Liver (tissue), 3 donors: ENCODE measurements at regions not wholly inside any gene's neighbourhood (a gene's known extent, or its start where the extent isn't known, plus 50 kb on each side); places are given as distances from the start of the nearest gene placed in this dataset.
"Not testable (repeated sequence)": the region's sequence is repeated elsewhere in the genome, so short reads cannot be mapped to it uniquely, and the experiment has no call there.

Experiments used
- CTCF ChIP-seq: fragments of 150-350 bp; IDR thresholded peaks from 2 replicates; pipeline ENCODE4 v1.5.1; 2017; ENCODE audit warnings: improper control_type of control experiment, low read depth, low read length; ENCODE audit not compliant: missing input control
- GABPA ChIP-seq, 2 donors: IDR thresholded peaks in 1 of 2; conservative IDR thresholded peaks in 1 of 2; 2 replicates each; pipeline ENCODE4 v1.6.1; 2016; ENCODE audit warnings: antibody characterized with exemption in 2 of 2, mild to moderate bottlenecking in 1 of 2, moderate library complexity in 1 of 2
- donor health status: healthy.
- donor health status: healthy.

DNA sequence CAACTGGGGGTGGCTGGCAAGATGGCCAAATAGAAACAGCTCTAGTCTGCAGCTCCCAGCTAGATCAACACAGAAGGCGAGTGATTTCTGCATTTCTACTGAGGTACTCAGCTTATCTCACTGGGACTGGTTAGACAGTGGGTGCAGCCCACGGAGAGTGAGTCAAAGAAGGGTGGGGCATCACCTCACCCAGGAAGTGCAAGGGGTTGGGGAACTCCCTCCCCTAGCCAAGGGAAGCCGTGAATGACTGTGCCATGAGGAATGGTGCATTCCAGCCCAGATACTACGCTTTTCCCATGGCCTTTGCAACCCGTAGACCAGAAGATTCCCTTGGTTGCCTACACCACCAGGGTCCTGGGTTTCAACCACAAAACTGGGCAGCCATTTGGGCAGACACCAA lies 452.6 kb downstream of the NR4A2 start:
- TF ChIP-seq GABPA (IDR thresholded peaks at IDR 0.05 in 1 of 2, conservative IDR thresholded peaks at IDR 0.05 in 1 of 2); CTCF: not testable (repeated sequence)
